ENCODE measurements at regions not wholly inside any gene's neighbourhood (a gene's known extent, or its start where the extent isn't known, plus 50 kb on each side); places are given as distances from the start of the nearest gene placed in this dataset.

DNA sequence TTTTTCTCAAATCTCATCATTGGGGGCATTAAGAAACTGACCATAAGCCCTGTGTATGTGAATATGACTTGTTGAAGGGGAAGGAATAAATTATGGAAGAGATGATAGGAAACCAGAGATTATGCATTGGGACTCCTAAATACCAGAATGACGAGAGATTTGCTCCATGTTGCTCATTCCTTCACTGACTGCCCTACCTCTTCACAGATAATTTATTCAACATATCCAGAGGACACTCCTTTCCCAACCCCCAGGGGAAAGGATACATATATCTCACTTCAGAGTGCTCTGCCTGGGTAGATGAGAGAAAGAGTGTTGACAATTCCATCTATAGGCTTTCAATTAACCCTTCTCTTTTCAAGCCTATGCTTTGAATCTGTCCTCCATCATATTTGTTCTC lies 145.3 kb upstream of the RHOBTB1 start:
- DNase-seq (ENCODE audit: low spot score): no peak

DNA sequence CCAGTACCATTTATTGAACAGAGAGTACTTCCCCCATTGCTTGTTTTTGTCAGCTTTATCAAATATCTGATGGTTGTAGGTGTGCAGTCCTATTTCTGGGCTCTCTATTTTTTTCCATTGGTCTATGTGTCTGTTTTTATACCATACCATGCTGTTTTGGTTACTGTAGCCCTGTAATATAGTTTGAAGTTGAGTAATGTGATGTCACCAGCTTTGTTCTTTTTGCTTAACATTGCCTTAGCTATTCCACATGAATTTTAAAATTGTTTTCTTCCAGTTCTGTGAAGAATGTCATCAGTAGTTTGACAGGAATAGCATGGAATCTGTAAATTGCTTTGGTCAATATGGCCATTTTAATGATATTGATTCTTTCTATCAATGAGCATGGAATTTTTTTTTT lies 140.5 kb upstream of the RHOBTB1 start:
- no peak for DNase-seq (ENCODE audit: low spot score)

DNA sequence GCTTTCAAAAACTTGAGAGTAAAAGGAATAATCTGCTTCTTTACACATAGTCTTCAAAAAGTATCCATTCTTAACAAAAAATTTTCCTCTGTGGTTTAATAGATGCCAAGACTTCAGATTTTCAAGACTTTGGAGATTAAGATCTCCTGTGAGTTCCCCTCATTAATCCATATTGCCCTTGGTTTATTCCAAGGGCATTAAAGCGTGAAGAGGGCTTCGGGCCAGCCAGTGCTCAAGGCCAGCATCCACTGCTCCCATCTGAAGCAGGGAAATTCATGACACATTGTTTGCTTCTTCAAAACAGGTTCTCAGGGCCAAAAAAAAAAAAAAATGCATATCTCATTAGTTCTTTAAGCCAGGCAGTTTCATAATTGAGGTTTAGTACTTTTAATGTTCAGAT lies 137.3 kb upstream of the RHOBTB1 start:
- DNase-seq (ENCODE audit: low spot score): no peak

DNA sequence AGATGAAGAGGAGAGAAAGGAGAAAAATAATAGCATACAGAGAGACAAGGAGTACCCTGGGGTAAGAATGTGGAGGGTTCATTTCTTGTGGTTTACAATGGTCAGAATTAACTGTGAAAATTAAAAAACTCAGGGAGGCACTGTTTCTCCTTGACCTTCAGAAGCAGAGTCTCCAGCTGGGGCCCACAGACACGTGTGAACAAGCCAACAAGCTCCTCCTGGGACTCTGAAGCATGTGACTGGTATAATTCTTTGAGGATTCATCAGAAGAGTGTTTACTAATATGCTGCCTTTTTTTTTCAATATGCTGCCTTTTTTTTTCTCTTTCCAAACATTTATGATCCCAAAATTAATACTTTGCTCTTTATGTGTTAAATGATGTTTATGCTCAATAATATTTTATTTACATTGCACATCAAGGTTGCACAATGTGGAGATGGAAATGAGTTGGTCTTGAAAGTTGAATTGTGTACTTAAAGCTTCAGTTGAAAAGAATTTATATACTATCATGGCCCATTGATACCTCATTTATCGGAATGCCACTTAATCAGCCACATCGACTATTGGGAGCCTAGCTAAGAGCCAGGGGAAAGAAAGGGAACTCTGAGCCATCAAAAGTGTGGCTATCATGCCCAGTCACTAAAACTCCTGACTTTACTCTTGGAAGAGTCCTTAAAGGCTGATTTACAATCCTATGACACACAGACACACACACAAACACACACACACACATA lies 134.7 kb upstream of the RHOBTB1 start:
- no peak for DNase-seq (ENCODE audit: low spot score)

DNA sequence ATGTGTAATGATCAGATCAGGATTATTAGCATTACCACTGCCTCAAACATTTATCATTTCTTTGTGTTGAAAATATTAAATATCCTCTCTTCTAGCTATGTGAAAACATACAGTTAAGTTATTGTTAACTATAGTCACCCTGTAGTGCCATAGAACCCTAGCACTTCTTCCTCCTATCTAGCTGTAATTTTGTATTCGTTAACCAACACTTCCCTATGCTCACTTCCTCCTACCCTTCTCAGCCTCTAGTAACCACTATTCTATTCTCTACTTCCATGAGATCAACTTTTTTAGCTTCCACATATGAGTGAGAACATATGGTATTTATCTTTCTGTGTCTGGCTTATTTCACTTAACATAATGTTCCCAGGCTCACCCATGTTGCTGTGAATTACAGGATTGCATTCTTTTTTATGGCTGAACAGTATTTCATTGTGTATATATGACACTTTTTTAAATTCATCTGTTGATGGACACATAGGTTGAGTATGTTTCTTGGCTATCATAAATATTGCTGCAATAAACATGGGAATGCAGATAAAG lies 132.7 kb upstream of the RHOBTB1 start:
- DNase-seq (ENCODE audit: low spot score): no peak

DNA sequence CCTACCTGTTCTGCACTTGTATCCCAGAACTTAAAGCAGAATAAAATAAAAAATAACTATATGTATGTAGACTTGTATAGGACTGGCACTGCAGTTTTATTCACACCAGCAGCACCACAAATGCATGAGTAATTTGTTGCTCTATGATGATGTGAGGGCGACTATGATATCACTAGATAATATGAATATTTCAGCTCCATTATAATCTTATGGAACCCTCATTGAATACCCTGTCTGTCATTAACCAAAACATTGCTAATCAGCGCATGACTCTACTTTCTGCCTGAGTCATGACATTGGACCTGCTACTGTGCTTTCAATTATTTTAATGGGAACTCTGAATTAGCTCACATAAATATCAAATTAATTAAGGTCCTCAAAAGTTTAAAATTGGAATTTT lies 129.4 kb upstream of the RHOBTB1 start:
- DNase-seq (ENCODE audit: low spot score): no peak

DNA sequence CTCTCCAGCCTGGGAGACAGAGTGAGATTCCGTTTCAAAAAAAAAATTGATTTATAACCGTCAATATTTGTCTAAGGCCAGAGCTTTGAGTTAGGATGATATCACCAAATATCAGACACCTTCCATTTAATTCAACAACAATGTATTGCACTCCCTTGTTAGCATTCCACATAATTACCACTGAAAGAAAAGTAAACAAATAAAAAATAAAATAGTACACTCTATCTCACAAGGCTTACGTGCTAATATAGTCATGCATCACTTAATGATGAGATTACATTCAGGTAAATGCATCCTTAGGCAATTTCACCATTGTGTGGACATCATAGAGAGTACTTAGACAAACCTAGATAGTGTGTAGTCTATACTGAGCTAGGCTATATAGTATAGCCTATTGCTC lies 127.6 kb upstream of the RHOBTB1 start:
- DNase-seq (ENCODE audit: low spot score): no peak

DNA sequence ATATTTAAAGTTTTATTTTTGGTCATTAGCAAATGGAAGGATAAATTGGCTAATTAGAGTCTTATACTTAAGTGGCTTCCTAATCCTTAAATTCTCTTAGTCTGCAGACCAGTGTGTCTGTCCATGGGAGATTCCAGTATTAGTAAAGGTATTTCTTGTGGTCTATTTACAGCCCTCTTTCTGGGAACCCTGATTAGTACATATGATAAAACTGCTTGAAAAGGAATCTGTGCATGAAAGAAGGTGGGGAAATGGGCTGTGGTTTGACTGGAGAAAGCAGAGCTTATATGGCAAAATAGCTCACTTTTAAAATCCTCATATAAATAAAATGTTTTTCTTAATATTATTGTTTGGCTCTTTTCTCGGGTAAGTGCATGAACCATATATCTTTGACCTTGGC lies 124.5 kb upstream of the RHOBTB1 start:
- no peak for DNase-seq (ENCODE audit: low spot score)

DNA sequence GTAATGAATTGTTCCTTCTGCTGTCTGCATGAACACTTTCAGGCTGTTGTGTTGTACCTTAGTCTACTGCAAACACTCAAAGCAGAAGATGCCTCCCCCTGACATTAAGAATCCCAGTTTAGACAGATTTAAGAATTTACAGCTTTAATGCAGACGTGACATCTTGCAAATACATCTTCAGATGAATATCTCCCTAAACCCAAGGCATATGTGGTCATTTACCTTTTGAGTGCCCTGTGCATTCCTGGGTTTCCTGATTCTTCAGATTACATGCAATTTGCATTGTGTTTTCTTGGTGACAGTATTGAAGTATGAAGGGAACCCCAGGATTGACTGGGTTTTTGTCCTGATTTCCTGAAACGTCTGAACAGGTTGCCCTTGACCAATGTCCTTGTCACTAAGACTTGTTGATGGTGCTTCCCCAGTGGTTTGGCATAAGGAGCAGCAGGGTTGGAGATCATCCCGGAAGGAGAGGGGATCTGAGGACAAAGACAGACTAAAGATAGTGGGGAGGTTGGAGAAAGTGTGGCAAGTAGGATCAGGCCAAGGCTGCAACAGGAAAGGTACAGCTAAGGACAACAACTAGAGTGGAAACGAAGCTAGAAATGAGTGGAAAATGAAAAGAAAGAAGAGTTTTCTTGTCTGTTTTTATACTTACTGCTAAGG lies 123.8 kb upstream of the RHOBTB1 start:
- DNase-seq (ENCODE audit: low spot score): no peak

DNA sequence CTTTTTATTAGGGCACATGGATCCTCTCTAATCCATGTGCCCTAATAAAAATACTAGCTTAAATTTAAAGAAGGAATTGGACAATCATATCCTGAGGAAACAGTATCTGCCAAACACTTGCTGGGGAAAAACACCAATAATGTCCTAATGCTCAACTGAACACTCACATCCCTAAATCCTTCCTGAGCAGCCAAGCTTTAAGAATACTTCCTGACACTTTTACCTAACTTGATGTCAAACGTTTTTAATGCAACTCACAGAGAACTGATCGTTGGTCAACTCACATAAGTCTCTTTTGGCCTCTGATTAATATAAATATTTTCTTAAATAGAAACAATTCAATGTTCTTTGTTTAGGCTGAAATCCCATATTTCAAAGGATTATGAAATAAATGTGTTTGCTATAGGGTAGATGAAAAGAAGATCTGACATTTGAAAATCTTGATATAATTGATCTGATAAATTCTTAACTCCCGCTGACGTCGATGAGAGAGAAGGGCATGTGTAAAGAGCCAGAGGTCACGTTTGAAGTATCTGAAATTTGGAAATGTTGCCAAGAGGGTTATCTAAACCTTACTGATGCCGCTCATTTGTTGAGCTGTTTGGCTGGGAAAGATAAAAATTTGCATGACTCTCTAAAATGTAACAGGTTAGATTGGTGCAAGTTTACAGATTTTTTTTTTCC lies 122.8 kb upstream of the RHOBTB1 start:
- DNase-seq (ENCODE audit: low spot score): no peak

DNA sequence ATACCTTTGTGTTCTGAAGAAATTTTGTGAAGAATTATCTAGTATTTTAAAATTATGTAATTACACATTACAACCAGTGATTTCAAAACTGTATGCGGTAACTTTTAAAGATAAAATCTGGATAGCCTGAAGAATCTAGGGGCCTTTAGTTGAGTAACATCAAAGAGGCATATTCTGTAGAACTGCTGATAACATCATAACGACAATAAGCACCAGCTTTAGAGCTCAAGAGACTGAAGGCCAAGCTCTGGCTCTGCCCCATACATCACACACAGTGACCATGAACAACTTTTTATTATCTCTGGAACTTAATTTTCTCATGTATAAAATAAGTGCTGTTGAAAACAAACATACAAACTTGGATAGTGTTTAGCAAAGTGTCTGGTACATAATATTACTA lies 121.1 kb upstream of the RHOBTB1 start:
- no peak for DNase-seq (ENCODE audit: low spot score)

DNA sequence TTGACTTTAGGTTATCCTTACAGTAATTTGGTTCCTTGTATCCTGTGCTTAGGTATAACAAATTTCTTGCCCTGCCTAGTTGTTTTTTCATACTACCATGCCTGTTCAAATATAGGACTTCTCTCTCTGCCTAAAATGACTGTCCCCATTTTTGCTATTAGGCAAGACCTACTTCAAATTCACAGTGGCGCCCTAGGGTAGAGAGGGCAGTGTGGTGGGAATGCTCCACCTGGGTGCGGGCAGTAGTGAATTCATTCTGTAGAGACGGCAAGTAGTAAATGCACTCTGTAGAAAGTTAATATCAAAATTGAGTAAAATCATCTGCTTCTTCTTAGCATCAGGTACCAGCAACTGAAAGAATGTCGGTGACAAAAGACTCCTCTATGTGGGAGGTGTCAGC lies 120.4 kb upstream of the RHOBTB1 start:
- no peak for DNase-seq (ENCODE audit: low spot score)

DNA sequence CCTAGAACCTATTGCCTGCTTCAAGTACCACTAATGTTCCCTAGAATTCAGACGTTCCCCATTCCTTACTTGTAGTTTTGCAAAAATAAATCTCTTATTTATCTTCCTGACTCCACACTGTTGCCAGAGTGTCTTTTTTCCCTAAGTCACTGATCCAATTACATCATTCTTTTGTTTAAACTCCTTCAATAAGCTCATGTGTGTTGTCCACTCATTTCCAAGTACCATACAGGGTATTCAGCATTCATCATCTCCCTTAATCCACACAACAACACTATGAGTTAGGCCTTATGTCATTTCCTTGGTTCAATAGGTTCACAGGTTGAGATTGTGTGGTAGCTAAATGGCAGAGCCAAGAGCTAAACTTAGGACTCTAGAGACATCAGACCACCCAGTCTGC lies 119.9 kb upstream of the RHOBTB1 start:
- DNase-seq (ENCODE audit: low spot score): no peak

DNA sequence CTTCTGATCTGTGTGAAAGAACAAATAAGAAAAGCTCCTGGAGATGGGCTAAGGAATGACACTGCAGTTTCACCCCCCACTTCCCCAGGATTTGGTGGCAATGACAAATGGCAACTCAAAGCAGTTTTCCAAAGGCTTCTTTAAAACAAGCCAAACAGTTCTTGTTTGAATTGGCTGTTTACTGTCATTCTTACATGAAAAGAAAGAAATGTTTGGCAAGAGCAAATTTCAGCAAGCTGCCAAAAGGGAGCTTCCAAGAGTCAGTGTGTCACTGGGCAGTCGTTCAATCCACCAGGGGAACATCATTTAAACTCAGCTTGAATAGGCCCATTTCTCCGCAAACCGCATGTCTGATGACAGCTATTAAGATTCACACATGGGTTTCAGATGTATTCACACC lies 119.0 kb upstream of the RHOBTB1 start:
- no peak for DNase-seq (ENCODE audit: low spot score)

DNA sequence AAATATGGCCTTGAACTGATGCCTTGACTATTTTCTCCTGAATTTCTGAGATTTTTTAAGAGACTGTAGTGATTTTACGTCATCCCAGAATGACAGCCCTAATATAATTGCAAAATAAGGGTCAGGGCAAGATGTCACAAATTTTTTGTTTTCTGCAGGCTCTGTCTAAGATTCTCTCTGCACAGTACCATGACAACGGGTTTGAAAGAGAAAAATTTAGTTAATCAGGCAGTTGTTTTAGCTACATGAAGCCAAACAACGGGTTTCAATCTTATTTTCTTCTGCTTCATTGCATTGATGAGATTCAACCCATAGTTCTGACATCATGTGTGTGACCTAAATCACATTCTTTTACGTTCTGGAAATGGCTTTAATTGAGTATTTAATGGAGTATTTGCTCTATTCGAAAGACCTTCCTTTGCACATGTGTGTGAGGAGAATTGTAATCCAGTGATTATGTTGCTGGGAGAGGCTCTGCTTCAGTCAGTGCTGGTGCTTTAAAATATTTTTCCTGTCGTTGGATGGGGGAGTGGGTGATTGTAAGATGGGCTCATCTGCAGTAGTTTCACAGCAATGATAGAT lies 118.0 kb upstream of the RHOBTB1 start:
- DNase-seq (ENCODE audit: low spot score): no peak

DNA sequence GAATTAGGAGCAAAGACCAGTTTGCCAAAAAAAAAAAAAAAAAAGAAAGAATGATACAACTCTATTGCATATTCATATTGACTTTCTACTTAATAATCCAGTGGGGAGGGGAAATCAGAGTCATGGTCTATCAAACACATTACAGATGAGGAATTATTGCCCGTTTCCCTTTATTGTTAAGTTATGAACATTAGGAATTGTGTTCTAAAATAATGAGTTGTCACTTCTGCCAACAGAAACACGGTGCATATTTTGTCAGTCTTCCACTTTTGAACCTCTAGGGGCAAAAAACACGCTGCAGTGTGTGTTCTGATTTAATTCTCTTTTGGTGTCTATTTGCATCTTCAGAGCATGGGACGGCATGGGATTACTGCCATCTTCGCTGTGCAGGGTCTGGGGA lies 115.7 kb upstream of the RHOBTB1 start:
- no peak for DNase-seq (ENCODE audit: low spot score)

DNA sequence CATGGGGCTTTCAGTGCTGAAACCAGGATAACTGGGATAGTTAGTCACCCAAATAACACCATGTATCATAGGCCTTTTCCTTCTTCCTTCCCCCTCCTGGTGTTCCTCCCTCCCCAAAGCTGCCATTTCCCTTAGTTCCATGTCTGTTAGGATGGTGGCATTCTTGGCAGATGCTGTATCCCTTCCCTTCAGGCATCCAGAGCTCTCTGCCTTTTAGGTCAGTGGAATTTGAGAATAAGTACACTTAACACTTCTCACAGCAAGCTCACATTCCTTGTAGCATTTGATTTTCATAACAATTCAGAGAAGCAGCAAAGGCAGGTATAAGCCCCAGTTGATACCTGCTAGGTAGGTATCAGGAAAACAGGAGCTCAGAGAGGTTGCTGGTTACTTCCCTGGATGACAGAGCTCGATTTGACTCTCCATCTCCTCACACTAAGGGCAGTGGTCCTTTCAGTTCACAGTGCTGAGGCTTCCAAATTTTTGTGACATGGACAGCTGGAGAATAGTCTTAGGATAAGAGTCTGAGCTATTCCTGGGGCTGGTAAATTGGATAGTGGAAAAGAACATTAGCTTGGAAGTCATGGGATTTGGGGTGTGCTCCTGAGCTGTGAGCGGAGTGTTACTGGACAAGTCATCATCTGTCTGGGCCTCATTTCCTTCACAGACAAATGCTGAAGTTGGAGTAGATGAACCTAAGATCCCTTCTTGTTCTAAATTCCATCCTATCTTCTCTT lies 108.7 kb upstream of the RHOBTB1 start:
- no peak for DNase-seq (ENCODE audit: low spot score)

DNA sequence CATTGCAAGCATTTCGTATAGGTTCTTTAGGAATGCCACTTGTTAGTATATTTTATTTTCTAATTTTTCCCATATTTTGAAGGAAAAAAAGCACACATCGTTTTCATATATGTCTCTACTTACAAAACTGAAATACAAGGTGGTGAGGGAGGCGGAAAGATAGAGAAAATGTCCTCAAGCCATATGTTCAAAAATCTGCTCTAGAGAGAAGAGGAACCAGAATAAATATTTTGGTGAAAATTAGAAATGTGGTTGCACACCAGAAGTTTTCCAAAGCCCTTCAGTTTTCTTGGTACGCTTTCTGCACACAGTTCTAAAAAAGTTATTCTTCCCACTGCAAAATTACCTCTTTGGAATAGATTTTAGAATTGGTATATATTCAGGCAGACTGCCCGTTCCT lies 107.4 kb upstream of the RHOBTB1 start:
- DNase-seq (ENCODE audit: low spot score): no peak

DNA sequence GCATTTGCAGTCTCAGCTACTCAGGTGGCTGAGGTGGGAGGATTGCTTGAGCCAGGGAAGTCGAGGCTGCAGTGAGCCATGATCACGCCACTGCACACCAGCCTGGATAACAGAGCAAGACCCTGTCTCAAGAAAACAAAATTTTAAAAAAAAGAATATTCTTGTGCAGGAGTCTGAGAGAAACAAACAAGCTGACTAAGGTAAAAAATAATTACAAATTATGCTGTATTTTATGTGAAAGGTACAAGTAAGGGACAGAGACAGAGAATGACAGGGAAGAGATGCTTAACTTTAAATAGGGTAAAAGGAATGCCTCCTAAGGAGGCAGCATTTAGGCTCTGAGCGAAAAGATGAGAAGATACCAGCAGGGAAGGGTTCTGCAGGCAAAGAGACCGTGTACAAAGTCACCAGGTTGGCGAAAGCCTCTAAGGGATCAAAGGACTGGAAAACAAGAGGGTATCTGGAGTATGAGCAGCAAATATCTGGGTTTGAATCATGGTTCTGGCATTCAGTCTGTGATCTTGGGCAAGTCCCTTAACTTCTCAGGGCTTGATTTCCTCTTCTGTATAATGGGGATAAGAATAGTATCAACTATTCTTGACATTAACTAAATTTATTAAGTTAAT lies 106.2 kb upstream of the RHOBTB1 start:
- DNase-seq (ENCODE audit: low spot score): no peak

DNA sequence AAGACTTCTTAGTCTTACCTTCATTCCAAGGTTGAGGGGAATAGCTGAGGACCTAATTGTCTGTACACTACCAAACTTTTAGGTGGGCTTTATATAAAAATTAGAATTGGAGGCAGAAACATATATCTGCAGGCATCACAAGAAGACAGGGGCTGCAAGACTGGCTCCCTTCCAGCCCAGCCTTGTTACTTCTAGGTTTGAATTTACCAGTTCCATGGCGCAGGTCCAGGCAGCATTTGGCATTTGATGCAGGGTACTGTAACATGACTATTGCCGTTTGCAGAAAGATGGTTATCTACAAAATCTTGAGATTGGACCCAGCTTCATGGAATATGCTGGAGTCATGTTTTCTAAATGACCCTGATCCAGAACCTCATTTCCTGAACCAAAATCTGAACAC lies 105.4 kb upstream of the RHOBTB1 start:
- DNase-seq (ENCODE audit: low spot score): no peak

DNA sequence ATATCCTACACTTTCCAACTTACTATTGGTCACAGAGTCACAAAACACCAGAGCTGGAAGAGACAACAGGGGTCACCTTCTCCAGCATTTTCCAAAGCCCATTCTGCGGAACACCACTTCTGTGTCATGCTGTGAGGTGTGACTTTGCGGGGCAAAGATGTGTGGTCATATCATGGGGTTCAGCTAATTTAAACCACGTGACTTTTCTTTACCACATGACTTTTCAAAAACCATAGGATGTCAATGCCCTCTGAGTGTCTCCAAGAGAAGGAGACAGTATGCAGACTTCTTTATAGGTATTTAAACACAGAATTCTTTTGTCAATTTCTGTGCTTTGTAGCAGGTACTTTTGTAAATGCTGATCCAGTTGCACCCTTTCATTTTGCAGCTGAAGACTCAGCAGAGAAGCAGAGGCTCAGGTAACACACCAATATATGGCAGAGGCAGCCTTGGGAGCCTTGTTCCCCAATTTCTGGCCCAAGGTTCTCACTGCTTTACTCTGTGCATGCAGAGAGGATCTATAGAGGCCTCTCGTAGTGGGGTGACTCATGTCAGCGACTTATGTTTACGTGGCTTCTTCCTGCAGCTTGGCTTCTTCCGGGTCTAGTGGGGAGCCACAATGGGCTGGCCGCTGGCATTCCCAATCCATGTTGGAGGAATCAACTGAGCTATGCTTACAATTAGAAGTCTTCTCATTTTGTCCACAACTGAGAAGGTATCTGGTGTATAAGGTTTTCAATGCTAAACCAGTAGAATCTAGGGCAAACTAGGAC lies 104.0 kb upstream of the RHOBTB1 start:
- no peak for DNase-seq (ENCODE audit: low spot score)

Data from LoVo (cell line).